HG03095 (cell line): ENCODE measurements at regions not wholly inside any gene's neighbourhood (a gene's known extent, or its start where the extent isn't known, plus 50 kb on each side); places are given as distances from the start of the nearest gene placed in this dataset.

Experiments used
- ATAC-seq: cut with Tn5 transposase; IDR thresholded peaks from one replicate; pipeline ENCODE4 v1.9.1; 2021; ENCODE audit warnings: moderate library complexity; ENCODE audit not compliant: unreplicated experiment

- ATAC-seq: no peak
Measured at GRCh38 chr4:3364634-3365314, 72.0 kb downstream of the RGS12 start.

DNA sequence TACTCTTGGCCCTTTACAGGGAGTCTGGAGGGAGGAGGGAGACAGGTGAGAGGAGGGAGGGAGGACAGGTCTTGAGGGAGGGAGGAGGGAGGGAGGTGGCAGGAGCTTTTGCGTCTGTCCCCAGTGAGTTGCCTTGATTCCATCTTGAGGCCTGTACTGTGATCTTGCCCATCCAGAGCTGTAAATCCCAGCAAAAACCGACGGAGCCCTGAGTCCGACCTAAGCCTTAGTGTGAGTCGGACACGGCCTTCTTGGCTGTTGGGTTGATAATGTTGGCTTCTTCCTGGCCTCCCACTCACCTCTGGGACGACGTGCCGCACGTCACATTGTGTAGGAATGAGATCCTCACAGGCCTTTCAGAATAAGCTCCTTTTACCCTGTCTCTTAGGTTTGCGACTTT is 72.5 kb downstream of the RGS12 start:
- ATAC-seq: no peak

GRCh38 chr4:3365871-3366842 is 73.3 kb downstream of the RGS12 start:
- ATAC-seq: no peak

DNA sequence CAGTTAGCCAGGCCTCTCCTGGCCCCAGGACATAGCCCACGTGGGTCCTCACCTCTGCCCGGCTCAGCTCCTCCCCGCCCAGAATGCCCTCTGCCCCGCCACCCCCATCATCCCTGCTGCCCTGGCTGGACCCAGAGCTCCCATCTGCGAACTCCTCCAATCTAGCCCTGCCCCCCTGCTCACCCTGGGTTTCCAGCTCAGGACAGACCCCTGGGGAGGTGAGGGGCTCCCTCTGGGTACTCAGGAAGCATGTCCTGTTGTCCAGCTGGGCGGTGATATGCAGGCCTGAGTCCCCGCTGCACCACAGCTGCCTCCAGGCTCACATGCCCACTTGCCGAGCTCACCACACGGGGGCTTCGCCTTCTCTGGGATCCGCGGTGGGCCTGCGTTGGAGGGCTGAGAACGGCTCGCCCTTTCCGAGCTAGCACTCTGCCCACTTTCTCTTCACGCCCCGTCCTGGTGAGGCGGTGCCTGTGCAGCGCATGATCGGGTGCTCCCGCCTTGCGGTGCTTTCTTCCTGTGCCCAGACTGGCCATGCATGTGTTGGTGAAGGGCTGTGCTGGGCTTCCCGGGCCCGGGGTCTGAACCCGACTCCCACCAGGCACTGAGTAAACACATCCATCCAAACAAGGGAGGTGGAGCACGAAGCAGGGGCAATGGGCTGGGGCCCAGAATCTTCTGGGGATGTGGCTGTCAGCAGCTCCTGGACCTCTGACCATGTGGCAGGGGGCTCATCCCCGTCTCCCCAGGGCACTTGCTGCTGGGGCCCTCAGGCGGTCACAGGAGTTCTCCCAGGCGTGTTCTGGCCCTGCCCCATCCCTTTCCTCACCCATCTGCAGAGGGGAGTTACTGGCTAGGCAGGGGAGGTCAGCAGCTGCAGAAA is 74.3 kb downstream of the RGS12 start:
- no peak for ATAC-seq

- ATAC-seq: no peak
Measured at GRCh38 chr4:3367866-3368265, 73.9 kb upstream of the HGFAC start.

DNA sequence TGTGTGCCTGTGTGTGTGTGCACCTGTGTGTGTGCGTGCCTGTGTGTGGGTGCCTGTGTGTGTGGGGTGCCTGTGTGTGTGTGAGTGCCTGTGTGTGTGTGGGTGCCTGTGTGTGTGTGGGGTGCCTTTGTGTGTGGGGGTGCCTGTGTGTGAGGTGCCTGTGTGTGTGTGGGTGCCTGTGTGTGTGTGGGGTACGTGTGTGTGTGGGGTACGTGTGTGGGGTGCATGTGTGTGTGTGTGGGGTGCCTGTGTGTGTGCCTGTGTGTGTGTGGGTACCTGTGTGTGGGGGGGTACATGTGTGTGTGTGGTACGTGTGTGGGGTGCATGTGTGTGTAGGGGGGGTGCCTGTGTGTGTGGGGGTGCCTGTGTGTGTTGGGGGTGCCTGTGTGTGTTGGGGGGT is 73.4 kb upstream of the HGFAC start:
- no peak for ATAC-seq

- ATAC-seq: no peak
Measured at GRCh38 chr4:3368841-3369760, 72.7 kb upstream of the HGFAC start.

GRCh38 chr4:3369781-3370674 is 71.7 kb upstream of the HGFAC start:
- no peak for ATAC-seq

- ATAC-seq: no peak
Measured at GRCh38 chr4:3371033-3372001, 70.5 kb upstream of the HGFAC start.

DNA sequence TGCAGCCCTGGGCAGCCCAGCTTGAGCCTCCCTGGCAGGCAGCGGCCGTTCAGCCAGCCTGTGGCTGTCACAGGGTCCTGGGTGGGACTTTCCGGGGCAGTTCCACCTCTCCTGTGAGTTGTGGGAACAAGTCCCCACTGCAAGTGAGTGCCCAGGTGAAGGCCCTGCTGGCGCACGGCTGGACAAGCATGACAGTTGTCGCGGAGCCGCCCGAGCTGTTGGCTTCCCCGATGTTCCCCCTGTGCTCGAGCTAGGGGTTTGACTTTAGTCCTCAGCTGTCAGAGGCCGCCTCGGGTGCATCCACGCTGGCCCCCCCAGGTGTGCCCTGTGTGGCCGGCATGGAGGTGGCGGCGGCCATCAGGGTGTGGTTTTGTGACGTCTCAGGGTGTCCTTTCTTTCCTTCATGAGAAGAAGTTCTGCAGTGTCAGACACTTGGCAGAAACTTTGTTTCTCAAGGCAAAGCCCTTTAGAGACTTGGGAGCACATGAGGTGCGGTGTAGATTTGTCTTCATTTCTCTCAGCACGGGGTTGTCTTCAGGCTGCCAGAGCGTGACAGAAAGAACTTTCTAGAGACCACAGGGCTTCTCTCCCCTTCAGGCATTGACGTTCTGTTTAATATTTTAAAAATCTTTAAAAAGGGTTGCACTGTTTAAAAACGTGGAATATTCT is 69.4 kb upstream of the HGFAC start:
- peak; percentile 52 for ATAC-seq

- peak; percentile 80 for ATAC-seq
Measured at GRCh38 chr4:3372933-3373465, 68.8 kb upstream of the HGFAC start.

- no peak for ATAC-seq
Measured at GRCh38 chr4:3373468-3373867, 68.3 kb upstream of the HGFAC start.

GRCh38 chr4:3374011-3374645 is 67.6 kb upstream of the HGFAC start:
- ATAC-seq: no peak

DNA sequence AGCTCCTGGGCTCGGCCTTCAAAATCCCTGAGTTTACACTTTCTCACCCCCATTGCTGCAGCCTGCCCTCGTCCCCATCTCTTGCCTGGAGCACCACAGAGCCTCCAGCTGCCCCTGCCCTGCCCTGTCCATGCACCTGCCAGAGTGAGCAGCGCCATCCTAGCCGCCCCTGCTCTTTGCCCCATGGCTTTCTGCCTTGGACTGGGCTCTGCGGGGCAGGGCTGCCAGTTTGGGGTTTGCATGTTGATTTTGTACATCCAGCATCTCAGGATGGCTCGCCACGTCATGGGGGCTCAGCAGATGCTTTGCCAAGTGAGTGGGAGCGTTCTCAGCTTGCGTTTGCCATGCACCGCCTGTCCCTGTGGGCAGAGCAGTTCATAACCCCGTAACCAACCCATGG is 67.1 kb upstream of the HGFAC start:
- no peak for ATAC-seq

- ATAC-seq: no peak
Measured at GRCh38 chr4:3375688-3376087, 66.1 kb upstream of the HGFAC start.

GRCh38 chr4:3376266-3376665 is 65.5 kb upstream of the HGFAC start:
- no peak for ATAC-seq

DNA sequence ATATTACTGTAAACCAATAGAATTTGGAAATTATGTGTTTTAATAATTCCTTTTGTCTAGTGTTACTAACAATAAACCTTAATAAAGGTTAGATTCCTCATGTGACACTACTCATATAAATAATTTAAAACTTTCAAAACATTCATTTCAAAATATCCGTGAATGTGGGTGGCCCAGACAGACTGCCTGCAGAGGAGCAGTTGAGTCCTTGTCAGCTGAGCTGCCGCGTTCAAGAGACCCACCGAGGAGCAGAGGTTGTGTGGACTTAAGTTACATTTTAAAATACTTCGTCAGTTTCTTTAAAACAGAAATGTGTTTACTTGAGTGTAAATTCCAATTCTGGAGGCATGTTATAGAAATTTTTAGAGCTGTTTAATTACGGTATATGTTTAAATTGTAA is 64.2 kb upstream of the HGFAC start:
- ATAC-seq: no peak
